GM18502 (cell line): ENCODE measurements at regions not wholly inside any gene's neighbourhood (a gene's known extent, or its start where the extent isn't known, plus 50 kb on each side); places are given as distances from the start of the nearest gene placed in this dataset.
"Not testable (repeated sequence)": the region's sequence is repeated elsewhere in the genome, so short reads cannot be mapped to it uniquely, and the experiment has no call there.

Experiments
- ATAC-seq: cut with Tn5 transposase; IDR thresholded peaks from one replicate; pipeline ENCODE4 v1.9.1; 2021; ENCODE audit warnings: mild to moderate bottlenecking; ENCODE audit not compliant: unreplicated experiment, poor library complexity

- no peak for ATAC-seq
Observed at GRCh38 chr6:159422041-159422984, 253.1 kb downstream of the FNDC1 start.

- no peak for ATAC-seq
Observed at GRCh38 chr6:159421586-159421985, 252.4 kb downstream of the FNDC1 start.

GRCh38 chr6:159418997-159419396, 249.8 kb downstream of the FNDC1 start:
- ATAC-seq, result no peak

GRCh38 chr6:159416891-159417560, 247.8 kb downstream of the FNDC1 start:
- ATAC-seq, result no peak

DNA sequence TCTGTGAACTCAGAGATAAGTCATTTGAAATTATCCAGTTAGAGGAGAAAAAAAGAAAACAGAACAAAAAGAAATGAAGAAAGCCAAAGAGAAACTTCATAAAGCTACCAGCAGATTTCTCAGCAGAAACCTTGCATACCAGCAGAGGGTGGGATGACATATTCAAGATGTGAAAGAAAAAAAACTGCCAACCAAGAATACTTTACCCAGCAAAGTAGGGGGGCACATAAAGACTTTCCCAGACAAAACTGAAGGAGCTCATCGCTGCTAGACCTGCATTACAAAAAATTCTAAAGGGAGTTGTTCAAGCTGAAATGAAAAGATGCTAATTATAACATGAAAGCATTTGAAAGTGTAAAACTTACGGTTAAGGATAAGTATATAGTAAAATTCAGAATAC, 246.3 kb downstream of the FNDC1 start:
- ATAC-seq, result no peak

DNA sequence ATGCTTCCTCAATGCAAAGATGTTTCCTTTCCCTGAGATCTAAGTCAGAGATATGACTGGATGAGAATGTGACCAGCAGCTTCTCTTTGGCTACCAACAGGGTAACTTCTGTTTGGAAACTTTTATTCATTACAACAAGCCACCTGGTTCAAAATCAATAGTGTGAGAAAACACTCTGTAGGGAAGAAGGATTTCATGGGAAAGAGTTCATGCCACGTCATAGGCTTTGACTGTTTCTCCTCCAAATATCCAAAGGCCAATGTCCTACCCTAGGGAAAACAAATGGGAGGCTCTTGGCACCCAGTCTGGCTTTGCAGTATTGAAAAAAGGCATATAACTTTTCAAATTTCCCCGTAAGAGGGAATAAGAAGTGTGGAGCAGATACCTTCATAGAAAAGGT, 245.5 kb downstream of the FNDC1 start:
- no peak for ATAC-seq

DNA sequence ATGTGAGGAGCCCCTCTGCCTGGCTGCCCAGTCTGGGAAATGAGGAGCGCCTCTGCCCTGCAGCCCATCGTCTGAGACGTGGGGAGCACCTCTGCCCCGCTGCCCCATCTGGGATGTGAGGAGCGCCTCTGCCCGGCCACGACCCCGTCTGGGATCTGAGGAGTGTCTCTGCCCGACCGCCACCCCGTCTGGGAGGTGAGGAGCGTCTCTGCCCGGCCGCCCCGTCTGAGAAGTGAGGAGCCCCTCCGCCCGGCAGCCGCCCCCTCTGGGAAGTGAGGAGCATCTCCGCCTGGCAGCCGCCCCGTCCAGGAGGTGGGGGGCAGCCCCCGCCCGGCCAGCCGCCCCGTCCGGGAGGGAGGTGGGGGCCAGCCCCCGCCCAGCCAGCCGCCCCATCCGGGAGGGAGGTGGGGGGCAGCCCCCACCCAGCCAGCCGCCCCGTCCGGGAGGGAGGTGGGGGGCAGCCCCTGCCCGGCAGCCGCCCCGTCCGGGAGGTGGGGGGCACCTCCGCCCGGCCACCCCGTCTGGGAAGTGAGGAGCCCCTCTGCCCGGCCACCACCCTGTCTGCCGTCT, 238.1 kb downstream of the FNDC1 start:
- ATAC-seq, result not testable (repeated sequence)

DNA sequence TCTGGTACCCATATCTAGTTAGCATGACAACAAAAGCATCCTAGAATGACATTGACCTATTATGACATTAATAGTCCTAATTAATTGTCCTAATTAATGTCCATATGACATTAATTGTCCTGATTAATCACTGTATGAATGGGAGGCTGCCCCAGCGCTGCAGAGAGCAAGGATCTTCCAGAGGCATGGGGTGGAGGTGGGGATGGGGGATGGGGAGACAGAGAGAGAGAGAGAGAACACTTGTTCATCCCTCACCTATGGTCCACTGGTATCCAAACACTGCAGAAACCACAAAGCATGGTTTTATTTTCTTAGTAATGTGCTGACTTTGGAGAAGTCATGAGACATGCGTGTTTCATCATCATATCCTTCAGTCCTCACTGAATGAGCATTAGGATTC, 235.1 kb downstream of the FNDC1 start:
- ATAC-seq, result no peak

GRCh38 chr6:159400826-159401225, 231.6 kb downstream of the FNDC1 start:
- no peak for ATAC-seq

DNA sequence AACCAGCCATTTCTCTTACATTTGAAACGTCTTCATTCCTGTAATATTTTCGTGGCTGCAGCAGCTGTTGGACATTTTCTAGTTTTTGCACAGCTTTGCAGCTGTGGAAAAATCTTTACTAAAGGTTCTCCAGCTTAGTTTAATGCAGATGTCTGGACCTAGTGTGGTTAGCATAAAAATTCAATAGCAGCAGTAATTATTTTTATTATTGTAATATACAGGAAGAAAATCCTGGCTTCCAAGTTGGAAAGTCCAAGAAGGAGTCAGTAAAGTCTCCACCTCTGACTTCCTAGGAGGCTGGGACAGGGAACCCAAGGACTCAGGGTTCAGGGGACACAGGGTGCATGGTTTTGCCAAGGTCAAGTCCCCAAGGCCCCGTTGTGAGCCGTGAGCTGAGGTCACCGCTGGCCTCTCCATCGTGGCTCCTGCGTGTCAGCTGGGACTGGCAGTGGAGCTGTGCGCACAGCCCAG, 230.6 kb downstream of the FNDC1 start:
- no peak for ATAC-seq

DNA sequence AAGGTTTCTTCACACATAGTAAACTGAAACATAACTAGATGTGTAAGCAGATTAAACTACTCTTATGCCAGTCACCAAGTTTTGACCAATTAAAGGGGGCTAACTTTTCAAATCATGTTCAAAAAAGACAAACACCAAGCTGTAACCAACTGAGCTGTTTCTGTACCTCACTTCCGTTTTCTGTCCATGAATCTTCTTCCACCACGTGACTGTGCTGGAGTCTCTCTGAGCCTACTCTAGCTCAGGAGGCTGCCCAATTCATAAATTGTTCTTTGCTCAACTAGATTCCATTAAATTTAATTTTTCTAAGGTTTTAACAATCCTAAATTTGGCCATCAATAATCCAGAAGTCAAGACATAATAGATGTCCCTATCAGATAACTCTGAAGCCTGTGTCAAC, 229.4 kb downstream of the FNDC1 start:
- ATAC-seq, result no peak

- no peak for ATAC-seq
Observed at GRCh38 chr6:159397753-159398152, 228.6 kb downstream of the FNDC1 start.

DNA sequence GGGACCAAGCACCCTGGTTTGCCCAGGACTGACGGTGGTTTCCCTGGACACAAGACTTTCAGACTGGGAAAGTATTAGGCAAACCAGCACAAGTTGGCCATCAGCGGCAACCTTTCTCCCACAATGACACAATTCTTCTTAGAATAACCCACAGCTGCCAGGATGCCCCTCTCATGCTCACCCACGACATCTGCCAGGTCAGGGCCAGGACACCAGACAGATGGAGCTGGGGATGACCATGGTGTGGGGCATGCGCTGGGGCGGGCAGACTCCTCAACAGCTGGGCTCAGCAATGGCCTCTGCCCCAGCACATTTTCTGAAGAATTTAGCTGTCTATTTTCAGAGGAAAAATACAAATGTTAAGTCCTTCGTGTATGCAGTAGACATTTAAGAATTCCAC, 226.4 kb downstream of the FNDC1 start:
- ATAC-seq, result no peak

DNA sequence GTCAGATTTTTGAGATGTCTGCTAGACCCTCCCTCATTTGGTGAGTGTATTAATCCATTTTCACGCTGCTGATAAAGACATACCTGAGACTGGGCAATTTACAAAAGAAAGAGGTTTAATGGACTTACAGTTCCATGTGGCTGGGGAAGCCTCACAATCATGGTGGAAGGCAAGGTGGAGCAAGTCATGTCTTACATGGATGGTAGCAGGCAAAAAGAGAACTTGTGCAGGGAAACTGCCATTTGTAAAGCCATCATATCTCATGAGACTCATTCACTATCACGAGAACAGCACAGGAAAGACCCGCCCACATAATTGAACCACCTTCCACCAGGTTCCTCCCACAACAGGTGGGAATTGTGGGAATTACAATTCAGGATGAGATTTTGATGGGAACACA, 223.5 kb downstream of the FNDC1 start:
- ATAC-seq, result not testable (repeated sequence)

- no peak for ATAC-seq
Observed at GRCh38 chr6:159390381-159390780, 221.2 kb downstream of the FNDC1 start.

GRCh38 chr6:159389695-159390094, 220.5 kb downstream of the FNDC1 start:
- ATAC-seq, result no peak

DNA sequence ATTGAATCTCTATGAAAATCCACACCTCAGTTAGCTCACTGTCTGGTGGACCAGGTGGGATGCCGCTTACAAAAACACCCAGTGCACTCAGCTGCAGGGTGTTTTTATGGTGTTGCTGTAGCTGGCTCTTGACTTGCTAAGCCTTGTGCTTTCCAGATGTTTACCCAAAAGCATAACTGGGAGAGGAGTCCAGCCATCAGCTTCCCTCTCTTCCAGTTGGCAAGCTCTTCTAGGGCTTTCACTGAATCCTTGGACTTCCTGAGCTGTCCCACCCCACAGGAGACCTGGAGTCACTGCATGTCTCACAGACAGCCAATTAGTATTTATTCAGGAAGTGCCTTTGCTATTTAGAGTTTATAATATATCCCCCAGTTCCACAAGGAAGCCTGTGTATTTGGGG, 210.9 kb downstream of the FNDC1 start:
- no peak for ATAC-seq

- ATAC-seq, result no peak
Observed at GRCh38 chr6:159378411-159379328, 209.5 kb downstream of the FNDC1 start.

DNA sequence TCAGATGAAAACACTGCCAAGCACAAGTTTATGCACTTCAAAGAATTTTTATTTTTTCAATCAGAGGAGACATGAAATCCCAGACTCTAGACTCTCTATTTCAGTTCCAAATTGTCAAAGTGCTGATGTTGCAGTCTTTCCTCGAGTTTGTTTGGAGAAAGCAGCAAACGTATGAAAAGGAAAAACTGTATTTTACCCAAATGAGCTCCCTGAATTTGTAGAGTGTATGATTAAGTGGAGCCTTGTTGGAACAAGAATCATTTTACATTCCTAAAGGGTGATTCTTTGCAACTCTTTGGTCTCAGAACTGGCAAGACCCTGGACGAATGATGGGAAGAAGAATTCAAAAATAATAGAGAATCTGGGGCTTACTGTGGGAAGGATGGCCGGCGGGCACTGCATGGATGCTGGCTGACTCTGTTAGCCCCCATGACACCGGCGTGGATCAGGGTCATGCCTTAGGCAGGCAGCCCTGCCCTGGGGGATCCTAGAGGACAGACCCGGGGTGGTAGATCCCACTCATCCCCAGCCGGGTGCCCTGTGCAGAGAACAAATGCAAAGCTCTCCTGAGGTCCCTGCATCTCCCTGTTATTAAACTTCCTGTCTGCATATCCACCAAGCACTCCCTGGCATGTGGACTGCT, 207.4 kb downstream of the FNDC1 start:
- ATAC-seq, result no peak

DNA sequence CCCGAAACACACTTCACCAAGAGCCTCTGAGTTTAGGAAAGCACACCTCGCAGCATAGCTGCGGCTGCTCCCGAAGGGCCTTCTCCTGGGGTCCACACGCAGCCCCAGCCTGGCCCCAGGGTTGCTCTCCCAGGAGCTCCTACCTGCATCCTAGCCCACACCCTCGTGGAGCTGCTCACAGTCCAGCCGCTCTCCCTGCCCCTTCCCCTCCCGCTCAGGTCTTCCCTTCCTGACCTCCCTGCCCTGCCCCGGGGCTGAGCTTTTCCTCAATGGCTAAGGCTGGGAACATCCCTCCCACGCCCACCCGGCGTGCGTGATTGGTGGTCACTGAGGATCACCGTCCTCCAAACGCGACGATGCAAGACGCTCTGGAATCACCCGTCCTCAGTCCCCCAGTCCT, 205.8 kb downstream of the FNDC1 start:
- ATAC-seq, result no peak
